Fibroblast of pulmonary artery (primary cell): ENCODE measurements at regions not wholly inside any gene's neighbourhood (a gene's known extent, or its start where the extent isn't known, plus 50 kb on each side); places are given as distances from the start of the nearest gene placed in this dataset.

ENCODE experiments used
- DNase-seq: peaks from one replicate; pipeline ENCODE4 v3.0.0-alpha.2; 2010; ENCODE audit warnings: low read depth
- H3K4me3 ChIP-seq: replicated peaks from 2 replicates; pipeline ENCODE4 v1.5.1; 2011; ENCODE audit warnings: low read depth, mild to moderate bottlenecking, control low read depth, low read length, moderate library complexity
- CTCF ChIP-seq: IDR thresholded peaks from 2 replicates; pipeline ENCODE4 v1.5.1; 2011; ENCODE audit warnings: mild to moderate bottlenecking, control low read depth, low read length, inconsistent platforms; ENCODE audit errors: missing control alignments

DNA sequence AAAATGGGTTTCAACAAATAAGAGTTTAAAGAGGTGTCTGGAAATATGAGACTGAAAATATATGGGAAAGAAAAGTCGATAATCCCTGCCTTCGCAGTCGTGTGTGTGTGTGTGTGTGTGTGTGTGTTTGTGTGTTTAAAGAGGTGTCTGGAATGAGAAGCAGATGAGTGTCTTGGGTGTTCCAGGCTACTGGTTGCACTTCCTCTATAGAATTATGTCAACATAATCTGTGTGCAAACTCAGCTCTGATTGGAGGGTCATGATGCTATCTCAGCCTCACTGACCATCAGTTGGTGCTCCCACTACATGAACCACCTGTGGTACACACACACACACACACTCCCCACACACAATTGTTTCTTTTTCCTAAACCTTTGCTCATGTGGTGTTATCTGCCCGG, 347.3 kb downstream of the NPIPA8 start:
- H3K4me3 ChIP-seq, result no peak overlapping the region
- TF ChIP-seq CTCF, result no peak
- DNase-seq, result no peak

DNA sequence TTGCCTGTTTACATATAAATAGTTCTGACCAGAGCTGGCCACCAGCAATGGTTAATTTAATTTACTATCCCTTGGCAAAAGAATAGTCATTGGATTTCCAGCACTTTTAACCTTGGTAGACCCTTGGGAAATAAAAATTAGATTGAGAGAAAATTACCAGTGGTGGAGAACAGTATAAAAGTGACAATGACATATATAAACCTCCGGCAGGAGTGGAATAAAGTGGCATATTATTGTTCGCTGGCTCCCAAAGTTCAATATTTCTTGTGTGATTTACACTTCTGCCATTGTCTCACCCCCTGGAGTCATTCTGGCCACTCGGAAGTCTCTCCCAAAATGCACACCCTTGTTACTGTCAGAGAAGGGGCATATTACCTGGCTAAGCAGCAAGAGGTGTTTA, 347.7 kb downstream of the NPIPA8 start:
- no peak for DNase-seq
- TF ChIP-seq CTCF, result no peak
- no peak overlapping the region for H3K4me3 ChIP-seq

DNA sequence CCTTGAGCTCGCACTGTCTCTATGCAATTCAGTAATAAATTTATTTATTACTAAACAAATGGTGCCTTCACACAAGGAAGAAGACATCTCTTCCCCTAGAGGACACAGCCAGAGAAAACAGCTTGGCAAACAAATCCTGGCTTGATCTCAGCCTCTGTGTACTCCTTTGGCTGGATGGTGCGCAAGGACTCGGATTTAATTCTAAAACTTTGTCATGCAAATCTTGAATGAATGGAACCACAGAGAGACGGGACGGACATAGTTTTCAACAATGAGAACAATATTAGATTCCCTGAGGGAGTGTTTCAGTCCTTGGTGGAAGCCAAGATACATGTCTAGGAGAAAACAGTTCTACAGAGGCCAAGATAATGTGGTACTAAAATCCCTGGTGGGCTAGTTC, 349.5 kb downstream of the NPIPA8 start:
- no peak overlapping the region for H3K4me3 ChIP-seq
- DNase-seq, result no peak
- no peak for TF ChIP-seq CTCF

DNA sequence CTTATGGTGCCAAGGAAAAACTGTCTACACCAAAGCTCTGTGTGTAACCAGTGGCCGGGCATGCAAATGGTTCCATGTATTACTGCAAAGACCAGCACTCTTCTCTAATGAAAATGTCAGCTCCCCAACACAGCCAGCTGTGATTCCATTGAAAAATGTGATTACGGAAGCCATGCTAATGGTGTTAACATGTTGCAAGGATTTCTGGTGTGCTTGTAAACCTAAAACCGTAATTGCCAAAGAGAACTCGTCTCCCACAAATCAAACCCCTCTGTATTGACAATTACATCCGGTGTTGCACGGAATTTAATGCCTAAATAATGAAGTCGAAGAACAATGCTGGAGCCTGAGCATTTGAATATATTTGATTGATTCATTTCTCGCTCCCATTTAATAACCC, 351.7 kb downstream of the NPIPA8 start:
- no peak overlapping the region for H3K4me3 ChIP-seq
- DNase-seq, result no peak
- no peak for TF ChIP-seq CTCF

DNA sequence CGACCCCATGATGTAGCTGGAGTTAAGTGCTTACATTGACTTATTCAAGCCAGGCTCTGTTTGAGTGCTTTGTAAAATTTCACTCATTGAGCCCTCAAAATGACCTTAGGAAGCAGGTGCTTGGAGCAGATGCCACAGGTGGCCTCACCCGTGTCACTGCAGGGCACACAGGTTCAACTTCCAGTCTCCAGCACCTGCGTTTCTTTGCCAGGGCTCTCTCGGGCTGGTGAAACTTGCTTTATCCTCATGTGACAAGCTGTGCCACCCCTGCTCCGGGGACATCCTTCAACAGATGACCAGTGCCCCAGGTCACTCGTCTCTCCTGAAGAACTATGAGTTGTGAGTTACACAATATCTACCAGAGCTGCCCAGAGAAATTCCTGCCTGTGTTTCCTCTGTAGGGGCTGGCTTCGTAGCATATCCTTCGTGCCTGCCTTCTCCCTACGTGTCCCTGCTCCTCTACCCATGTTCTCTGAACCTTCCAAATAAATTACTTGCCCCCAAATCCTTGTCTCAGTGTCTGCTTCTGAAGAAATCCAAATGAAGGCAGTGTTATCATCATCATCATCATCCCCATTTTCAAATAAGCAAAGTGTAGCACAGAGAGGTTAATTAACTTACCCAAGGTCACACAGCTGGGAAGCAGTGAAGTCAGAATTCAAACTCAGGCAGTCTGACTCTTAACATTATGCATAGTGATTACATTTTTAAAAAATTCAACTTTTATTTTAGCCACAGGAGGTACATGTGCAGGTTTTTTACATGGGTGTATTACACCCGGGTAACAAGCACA, 352.5 kb downstream of the NPIPA8 start:
- no peak overlapping the region for H3K4me3 ChIP-seq
- TF ChIP-seq CTCF, result no peak
- DNase-seq, result no peak

- TF ChIP-seq CTCF, result no peak
- no peak overlapping the region for H3K4me3 ChIP-seq
- DNase-seq, result no peak
These were observed 353.4 kb downstream of the NPIPA8 start for GRCh38 chr16:17983114-17983513.

- no peak for DNase-seq
- H3K4me3 ChIP-seq, result no peak overlapping the region
- no peak for TF ChIP-seq CTCF
These were observed 359.3 kb downstream of the NPIPA8 start for GRCh38 chr16:17977260-17977659.
